ENCODE measurements at regions not wholly inside any gene's neighbourhood (a gene's known extent, or its start where the extent isn't known, plus 50 kb on each side); places are given as distances from the start of the nearest gene placed in this dataset.

DNA sequence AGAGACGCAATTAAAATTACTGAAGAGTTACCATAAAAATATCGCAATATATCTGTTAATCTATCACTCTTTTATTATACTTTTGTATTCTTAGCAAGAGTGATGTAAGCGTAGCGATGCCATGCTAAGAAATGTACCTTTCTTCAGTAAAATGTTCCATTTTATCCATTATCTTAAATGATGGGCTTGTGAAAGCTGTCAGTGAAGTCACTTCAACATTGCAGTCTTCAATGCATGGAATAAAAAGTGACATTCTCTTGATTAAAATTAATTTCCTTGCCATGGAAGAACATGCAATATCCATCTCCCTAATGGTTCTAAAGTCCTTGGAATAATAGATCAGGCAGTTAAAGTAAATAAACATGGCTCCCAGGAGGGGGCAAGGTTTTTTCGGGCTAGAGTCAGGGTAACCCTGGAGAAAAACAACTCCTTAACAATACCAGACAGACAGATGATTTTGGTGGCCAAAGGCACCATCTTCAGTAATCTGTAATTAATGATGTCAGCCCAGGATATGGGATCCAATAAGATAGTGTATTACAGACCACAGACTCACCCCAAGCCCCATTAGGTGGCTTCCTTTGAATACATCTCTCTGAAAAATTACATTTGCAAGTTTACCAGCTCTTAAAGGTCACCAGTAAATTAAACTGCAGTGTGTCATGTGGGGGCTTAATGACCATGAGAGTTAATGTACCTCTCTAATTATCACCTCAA, 677.1 kb downstream of the DTWD2 start:
- TF ChIP-seq, protein P1, sequence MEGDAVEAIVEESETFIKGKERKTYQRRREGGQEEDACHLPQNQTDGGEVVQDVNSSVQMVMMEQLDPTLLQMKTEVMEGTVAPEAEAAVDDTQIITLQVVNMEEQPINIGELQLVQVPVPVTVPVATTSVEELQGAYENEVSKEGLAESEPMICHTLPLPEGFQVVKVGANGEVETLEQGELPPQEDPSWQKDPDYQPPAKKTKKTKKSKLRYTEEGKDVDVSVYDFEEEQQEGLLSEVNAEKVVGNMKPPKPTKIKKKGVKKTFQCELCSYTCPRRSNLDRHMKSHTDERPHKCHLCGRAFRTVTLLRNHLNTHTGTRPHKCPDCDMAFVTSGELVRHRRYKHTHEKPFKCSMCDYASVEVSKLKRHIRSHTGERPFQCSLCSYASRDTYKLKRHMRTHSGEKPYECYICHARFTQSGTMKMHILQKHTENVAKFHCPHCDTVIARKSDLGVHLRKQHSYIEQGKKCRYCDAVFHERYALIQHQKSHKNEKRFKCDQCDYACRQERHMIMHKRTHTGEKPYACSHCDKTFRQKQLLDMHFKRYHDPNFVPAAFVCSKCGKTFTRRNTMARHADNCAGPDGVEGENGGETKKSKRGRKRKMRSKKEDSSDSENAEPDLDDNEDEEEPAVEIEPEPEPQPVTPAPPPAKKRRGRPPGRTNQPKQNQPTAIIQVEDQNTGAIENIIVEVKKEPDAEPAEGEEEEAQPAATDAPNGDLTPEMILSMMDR (IDR thresholded peaks at IDR 0.05) = no peak
- TF ChIP-seq EZH2phosphoT487 (IDR thresholded peaks at IDR 0.05) = no peak
- no peak for TF ChIP-seq EZH2 (IDR thresholded peaks at IDR 0.05)

All from neural progenitor cell (in vitro differentiated cells).